ENCODE measurements at regions not wholly inside any gene's neighbourhood (a gene's known extent, or its start where the extent isn't known, plus 50 kb on each side); places are given as distances from the start of the nearest gene placed in this dataset.

DNA sequence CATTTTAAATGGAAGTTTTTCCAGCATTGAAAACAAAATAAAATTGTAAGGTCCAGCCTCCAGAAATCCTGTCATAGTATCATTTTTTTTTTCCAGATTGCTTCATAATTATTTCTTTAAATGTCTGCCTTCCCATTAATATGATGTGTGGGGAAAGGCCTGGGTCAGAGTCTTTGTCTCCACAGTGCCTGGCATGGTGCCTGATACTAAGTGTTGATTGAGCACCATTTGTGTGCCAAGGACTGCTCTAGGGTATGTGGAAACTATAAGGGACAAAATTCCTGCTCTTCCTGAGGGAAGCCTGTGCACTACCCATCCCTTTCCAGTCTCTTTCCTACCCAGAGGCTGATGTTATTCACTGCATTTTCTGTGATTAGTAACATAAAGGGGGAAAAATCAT is 53.1 kb upstream of the BEND4 start:
- Mint-ChIP-seq H3K9me3 (ENCODE audit: low read depth) (no peaks in the 10 kb centered on the region), H3K4me1 (ENCODE audit: low read depth) (no peaks in the 10 kb centered on the region), H3K27ac (no peak overlapping the region), H3K27me3 (no peaks in the 10 kb centered on the region), H3K36me3 (ENCODE audit: insufficient read depth) (no peaks in the 10 kb centered on the region), H3K4me3 (ENCODE audit: low read depth) (no peak overlapping the region)
- DNase-seq (ENCODE audit: low spot score, unreplicated experiment), result no peak
- TF ChIP-seq CTCF (IDR thresholded peaks at IDR 0.05; ENCODE audit: unreplicated experiment), result no peak

DNA sequence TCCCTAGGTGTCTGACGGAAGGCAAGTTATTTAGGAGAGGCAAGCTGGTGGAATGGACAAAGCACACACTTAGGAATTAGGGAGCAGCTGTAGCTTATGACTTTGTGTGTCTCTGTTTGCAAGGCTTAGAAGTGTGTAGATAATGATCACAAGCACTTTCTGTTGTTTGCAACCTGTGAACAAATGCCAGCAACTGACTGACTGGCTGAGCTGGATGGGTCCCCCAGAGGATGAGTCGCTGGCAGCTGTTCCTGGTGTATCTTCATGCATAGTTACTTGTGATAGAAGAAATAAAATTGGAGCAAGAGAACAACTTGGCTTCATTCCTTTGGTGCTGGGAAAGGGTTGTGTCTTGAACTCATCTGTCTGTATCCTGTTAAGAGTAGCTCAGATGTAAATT is 64.2 kb upstream of the BEND4 start:
- Mint-ChIP-seq H3K9me3 (ENCODE audit: low read depth) (no peaks in the 10 kb centered on the region), H3K27ac (no peak overlapping the region)
- TF ChIP-seq CTCF (IDR thresholded peaks at IDR 0.05; ENCODE audit: unreplicated experiment), result no peak

DNA sequence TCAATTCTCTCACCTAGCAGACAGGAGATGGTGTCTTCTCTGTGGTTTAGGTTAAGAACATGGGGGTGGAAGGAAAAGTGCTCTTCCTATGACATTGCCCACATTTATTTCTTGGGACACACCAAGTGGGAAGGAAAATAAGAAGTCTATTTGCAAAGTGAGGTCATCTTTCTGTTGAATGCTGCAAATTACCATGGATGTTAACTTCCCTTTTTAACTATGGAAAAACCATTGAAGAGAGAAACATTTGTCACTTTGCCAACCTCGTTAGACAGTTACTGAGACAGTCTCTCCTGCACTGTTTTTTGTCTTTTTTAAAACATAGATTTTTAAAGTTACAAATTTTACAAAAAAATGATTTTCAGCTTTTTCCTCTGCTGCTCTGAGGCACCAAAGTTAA is 72.8 kb upstream of the BEND4 start:
- Mint-ChIP-seq H3K27ac (no peak overlapping the region), H3K9me3 (ENCODE audit: low read depth) (no peaks in the 10 kb centered on the region), H3K4me3 (ENCODE audit: low read depth) (no peak overlapping the region), H3K36me3 (ENCODE audit: insufficient read depth) (no peaks in the 10 kb centered on the region), H3K27me3 (peaks cover 12% of the 10 kb centered on the region), H3K4me1 (ENCODE audit: low read depth) (no peaks in the 10 kb centered on the region)
- no peak for TF ChIP-seq CTCF (IDR thresholded peaks at IDR 0.05; ENCODE audit: unreplicated experiment)
- DNase-seq (ENCODE audit: low spot score, unreplicated experiment), result no peak

More for the DNA sequence above, 64.2 kb upstream of the BEND4 start:
- Mint-ChIP-seq H3K4me3 (ENCODE audit: low read depth) (no peak overlapping the region), H3K36me3 (ENCODE audit: insufficient read depth) (no peaks in the 10 kb centered on the region), H3K27me3 (no peaks in the 10 kb centered on the region), H3K4me1 (ENCODE audit: low read depth) (peaks cover 2% of the 10 kb centered on the region)
- DNase-seq (ENCODE audit: low spot score, unreplicated experiment), result no peak

DNA sequence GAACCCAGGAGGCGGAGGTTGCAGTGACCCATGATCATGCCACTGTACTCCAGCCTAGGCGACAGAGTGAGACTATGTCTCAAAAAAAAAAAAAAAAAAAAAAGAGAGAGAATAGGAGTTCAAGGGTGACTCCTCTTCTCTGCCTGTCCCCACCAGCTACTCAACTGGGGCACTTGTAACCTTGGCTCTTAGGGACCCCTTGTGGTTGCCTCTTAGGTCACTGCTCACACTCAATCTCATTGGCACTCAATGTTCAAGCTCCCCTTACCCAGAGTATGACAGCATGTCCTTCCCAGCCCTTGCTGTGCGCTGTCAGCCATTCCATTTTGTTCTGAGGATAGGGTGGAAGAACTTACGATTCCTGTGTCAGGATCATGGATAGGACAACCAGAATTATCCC is 82.4 kb upstream of the BEND4 start:
- no peaks in the 10 kb centered on the region for H3K36me3 Mint-ChIP-seq (ENCODE audit: insufficient read depth)
- no peak overlapping the region for H3K27ac Mint-ChIP-seq
- no peaks in the 10 kb centered on the region for H3K4me1 Mint-ChIP-seq (ENCODE audit: low read depth)
- no peak overlapping the region for H3K4me3 Mint-ChIP-seq (ENCODE audit: low read depth)
- H3K9me3 Mint-ChIP-seq (ENCODE audit: low read depth), result no peaks in the 10 kb centered on the region
- TF ChIP-seq CTCF (IDR thresholded peaks at IDR 0.05; ENCODE audit: unreplicated experiment), result no peak
- DNase-seq (ENCODE audit: low spot score, unreplicated experiment), result no peak
- peaks cover 8% of the 10 kb centered on the region for H3K27me3 Mint-ChIP-seq

- H3K27ac Mint-ChIP-seq, result no peak overlapping the region
Observed at GRCh38 chr4:42235304-42236021, 83.0 kb upstream of the BEND4 start.

More at GRCh38 chr4:42235304-42236021, 83.0 kb upstream of the BEND4 start:
- TF ChIP-seq CTCF (IDR thresholded peaks at IDR 0.05; ENCODE audit: unreplicated experiment), result no peak
- Mint-ChIP-seq H3K4me3 (ENCODE audit: low read depth) (no peak overlapping the region), H3K4me1 (ENCODE audit: low read depth) (no peaks in the 10 kb centered on the region), H3K36me3 (ENCODE audit: insufficient read depth) (no peaks in the 10 kb centered on the region), H3K27me3 (peaks cover 11% of the 10 kb centered on the region), H3K9me3 (ENCODE audit: low read depth) (no peaks in the 10 kb centered on the region)
- no peak for DNase-seq (ENCODE audit: low spot score, unreplicated experiment)

Data from progenitor cell of endocrine pancreas (in vitro differentiated cells).